ENCODE measurements at regions not wholly inside any gene's neighbourhood (a gene's known extent, or its start where the extent isn't known, plus 50 kb on each side); places are given as distances from the start of the nearest gene placed in this dataset.

- TF ChIP-seq CTCF (IDR thresholded peaks at IDR 0.05): no peak
- H3K36me3 ChIP-seq: no peaks in the 10 kb centered on the region
- H3K9me3 ChIP-seq: no peaks in the 10 kb centered on the region
- H3K27me3 ChIP-seq (ENCODE audit: low read depth): no peaks in the 10 kb centered on the region
- H3K4me3 ChIP-seq: no peak overlapping the region
- ATAC-seq (no peak), DNase-seq (no peak)
- intact Hi-C loops (cut with DNase I): no loop called here
- no peaks in the 10 kb centered on the region for H3K4me1 ChIP-seq
- H3K27ac ChIP-seq: no peak overlapping the region
Observed at GRCh38 chr3:190222360-190222759, 99.9 kb downstream of the CLDN1 start.

- H3K4me1 ChIP-seq: no peaks in the 10 kb centered on the region
- no peaks in the 10 kb centered on the region for H3K27me3 ChIP-seq (ENCODE audit: low read depth)
- no peak overlapping the region for H3K27ac ChIP-seq
- no peak overlapping the region for H3K4me3 ChIP-seq
- intact Hi-C loops (cut with DNase I): no loop called here
- TF ChIP-seq CTCF (IDR thresholded peaks at IDR 0.05): no peak
- no peaks in the 10 kb centered on the region for H3K9me3 ChIP-seq
- no peaks in the 10 kb centered on the region for H3K36me3 ChIP-seq
- ATAC-seq: no peak
- no peak for DNase-seq
Observed at GRCh38 chr3:190220362-190220761, 99.7 kb upstream of the P3H2 start.

DNA sequence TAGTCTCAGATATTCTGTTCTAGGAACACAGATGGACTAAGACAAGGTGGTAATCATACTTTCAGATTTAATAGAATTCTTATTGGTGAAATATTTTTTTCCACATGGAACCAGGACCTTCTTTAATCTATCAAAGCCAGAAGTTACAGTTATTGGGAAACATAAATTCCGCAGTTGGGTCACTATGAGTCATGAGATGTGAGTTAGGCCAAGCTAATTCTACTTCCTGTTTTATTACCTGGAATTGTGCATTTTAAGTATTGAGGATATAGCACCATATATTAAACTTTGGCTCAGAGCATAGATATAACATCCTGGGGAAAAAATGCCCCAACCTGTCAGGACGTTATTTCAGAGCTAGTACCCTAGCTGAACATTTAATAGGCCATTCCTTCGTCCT, 96.4 kb upstream of the P3H2 start:
- no peak overlapping the region for H3K27ac ChIP-seq
- H3K4me1 ChIP-seq: no peaks in the 10 kb centered on the region
- intact Hi-C loops (cut with DNase I): loop anchor here (10.0 kb wide), 1 partner anchor 252 kb away; no protein-coding TSS in a partner anchor
- ATAC-seq (no peak), DNase-seq (no peak)
- no peaks in the 10 kb centered on the region for H3K27me3 ChIP-seq (ENCODE audit: low read depth)
- no peaks in the 10 kb centered on the region for H3K36me3 ChIP-seq
- no peak for TF ChIP-seq CTCF (IDR thresholded peaks at IDR 0.05)
- H3K4me3 ChIP-seq: no peak overlapping the region
- H3K9me3 ChIP-seq: no peaks in the 10 kb centered on the region

- no peak for TF ChIP-seq CTCF (IDR thresholded peaks at IDR 0.05)
- H3K27ac ChIP-seq: no peak overlapping the region
- no peak for ATAC-seq
- H3K9me3 ChIP-seq: no peaks in the 10 kb centered on the region
- H3K27me3 ChIP-seq (ENCODE audit: low read depth): no peaks in the 10 kb centered on the region
- intact Hi-C loops (cut with DNase I): loop anchor here (10.0 kb wide), 1 partner anchor 249 kb away; no protein-coding TSS in a partner anchor
- H3K4me1 ChIP-seq: no peaks in the 10 kb centered on the region
- DNase-seq: no peak
- H3K4me3 ChIP-seq: no peak overlapping the region
- H3K36me3 ChIP-seq: no peaks in the 10 kb centered on the region
Observed at GRCh38 chr3:190213727-190214126, 93.0 kb upstream of the P3H2 start.

GRCh38 chr3:190210608-190211007, 89.9 kb upstream of the P3H2 start:
- DNase-seq (no peak), ATAC-seq (no peak)
- no peak overlapping the region for H3K4me3 ChIP-seq
- intact Hi-C loops (cut with DNase I): loop anchor here (10.0 kb wide), 1 partner anchor 246 kb away; no protein-coding TSS in a partner anchor
- no peaks in the 10 kb centered on the region for H3K36me3 ChIP-seq
- no peaks in the 10 kb centered on the region for H3K4me1 ChIP-seq
- no peak for TF ChIP-seq CTCF (IDR thresholded peaks at IDR 0.05)
- no peaks in the 10 kb centered on the region for H3K27me3 ChIP-seq (ENCODE audit: low read depth)
- no peaks in the 10 kb centered on the region for H3K9me3 ChIP-seq
- no peak overlapping the region for H3K27ac ChIP-seq

GRCh38 chr3:190209533-190209932, 88.8 kb upstream of the P3H2 start:
- H3K4me3 ChIP-seq: no peak overlapping the region
- H3K27me3 ChIP-seq (ENCODE audit: low read depth): no peaks in the 10 kb centered on the region
- TF ChIP-seq CTCF (IDR thresholded peaks at IDR 0.05): no peak
- intact Hi-C loops (cut with DNase I): no loop called here
- no peaks in the 10 kb centered on the region for H3K9me3 ChIP-seq
- H3K36me3 ChIP-seq: no peaks in the 10 kb centered on the region
- no peak overlapping the region for H3K27ac ChIP-seq
- DNase-seq: no peak
- H3K4me1 ChIP-seq: no peaks in the 10 kb centered on the region
- no peak for ATAC-seq

Data from lower lobe of right lung (tissue), 2 donors.